ENCODE measurements at regions not wholly inside any gene's neighbourhood (a gene's known extent, or its start where the extent isn't known, plus 50 kb on each side); places are given as distances from the start of the nearest gene placed in this dataset.

GRCh38 chr13:74860789-74861188 lies 621.2 kb downstream of the TBC1D4 start:
- TF ChIP-seq CTCF (IDR thresholded peaks at IDR 0.05) (no peak), POLR2A (IDR thresholded peaks at IDR 0.05; ENCODE audit: low read depth) (no peak), POLR2AphosphoS5 (IDR thresholded peaks at IDR 0.05) (no peak), EP300 (IDR thresholded peaks at IDR 0.05) (no peak)
